Mucosa of descending colon (tissue), 3 donors: ENCODE measurements at regions not wholly inside any gene's neighbourhood (a gene's known extent, or its start where the extent isn't known, plus 50 kb on each side); places are given as distances from the start of the nearest gene placed in this dataset.

Experiments used
- ATAC-seq: fragments of 200-7000 bp; cut with Tn5 transposase; one replicate; pipeline ENCODE4 v1.9.1; 2020; ENCODE audit warnings: mild to moderate bottlenecking, moderate library complexity
- DNase-seq, 3 donors: peaks; one replicate each; pipeline ENCODE4 v3.0.0-alpha.2; 2020
- H3K36me3 ChIP-seq: fragments of 200-600 bp; one replicate; pipeline ENCODE4 v1.8.0; 2021; ENCODE audit warnings: low read depth, mild to moderate bottlenecking
- H3K4me1 ChIP-seq: fragments of 200-600 bp; one replicate; pipeline ENCODE4 v1.8.0; 2021; ENCODE audit warnings: low read depth, mild to moderate bottlenecking
- H3K4me3 ChIP-seq: fragments of 200-600 bp; one replicate; pipeline ENCODE4 v1.8.0; 2021; ENCODE audit warnings: mild to moderate bottlenecking
- H3K9me3 ChIP-seq: fragments of 200-600 bp; one replicate; pipeline ENCODE4 v1.8.0; 2021; ENCODE audit warnings: mild to moderate bottlenecking
- CTCF ChIP-seq: fragments of 200-600 bp; IDR thresholded peaks from one replicate; pipeline ENCODE4 v1.8.0; 2022; ENCODE audit warnings: antibody characterized with exemption, mild to moderate bottlenecking
- intact Hi-C, 2 donors: fragments of 100-400 bp; cut with DNase I in 1 of 2; cut with micrococcal nuclease in 1 of 2; formaldehyde crosslinking; loops; one replicate each; pipeline versions ENCODE4 v1.11.0 to v1.11.1; 2022; cut with DNase I, micrococcal nuclease
- donor health status: DM: no; HTN: no; CAD: no; lungs with moderate emphysema.
- donor health status: DM: no; HTN: no; CAD: no.
- donor health status: DM: no; HTN: yes; CAD: no.

DNA sequence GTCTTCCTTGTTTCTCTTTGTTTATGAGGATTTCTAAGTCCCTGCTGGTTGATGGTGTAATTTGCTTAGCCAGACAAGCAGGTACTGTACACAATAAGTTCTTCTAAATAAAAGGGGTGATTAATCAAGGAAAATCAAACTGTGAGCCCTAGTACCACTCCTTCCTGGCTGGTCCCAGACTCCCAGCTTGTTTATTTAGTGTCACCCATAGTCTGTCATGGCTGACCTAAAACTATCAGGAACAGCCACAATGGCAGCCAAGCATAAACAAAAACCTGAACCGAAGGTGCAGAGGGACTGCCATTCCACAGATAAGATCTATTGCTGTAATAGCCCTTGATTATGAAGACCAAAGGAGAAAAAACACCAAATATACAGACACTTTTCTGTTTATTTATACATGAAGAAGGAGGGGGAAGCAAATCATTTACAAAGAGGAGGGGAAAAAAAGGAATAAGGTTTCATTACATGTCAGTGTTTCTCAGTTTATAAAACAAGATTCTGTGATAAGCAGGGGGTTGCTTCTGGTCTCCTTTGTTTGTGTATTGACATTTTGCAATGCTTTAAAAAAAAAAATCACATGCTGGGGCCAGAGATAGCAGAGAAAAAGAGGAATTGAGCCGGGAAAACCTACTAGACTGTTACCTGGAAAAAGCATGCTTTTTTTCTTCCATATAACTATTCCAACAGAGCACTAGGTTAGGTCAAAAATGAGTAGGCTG is 182.4 kb upstream of the DPH6 start:
- H3K4me3 ChIP-seq = no peak overlapping the region
- H3K4me1 ChIP-seq = peaks cover 3% of the 10 kb centered on the region
- intact Hi-C loops = no loop called here
- no peak for TF ChIP-seq CTCF
- DNase-seq (no peak), ATAC-seq (peak; percentile 38)
- H3K9me3 ChIP-seq = no peaks in the 10 kb centered on the region
- no peaks in the 10 kb centered on the region for H3K36me3 ChIP-seq

DNA sequence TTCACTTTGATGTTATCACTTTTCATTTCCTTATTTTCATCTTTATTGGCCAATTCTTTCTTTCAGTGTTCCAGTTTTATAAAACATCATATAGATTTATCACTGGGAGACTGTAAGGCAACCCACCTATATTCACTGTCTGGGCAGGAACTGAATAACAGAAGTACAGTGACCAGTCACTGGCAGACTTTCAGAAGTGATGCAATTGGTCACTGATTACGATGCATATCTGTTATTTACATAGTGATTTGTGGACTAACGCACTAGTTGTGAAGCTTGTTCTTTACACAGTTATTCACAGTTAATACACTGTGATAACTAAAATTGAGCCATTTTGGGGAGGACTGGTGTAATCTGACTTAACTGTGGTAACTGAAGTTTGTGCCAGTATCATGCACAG is 190.2 kb upstream of the DPH6 start:
- DNase-seq (peak in 1 of 3 donors; percentile 9), ATAC-seq (peak; percentile 75)
- Histone ChIP-seq H3K36me3 (no peaks in the 10 kb centered on the region), H3K9me3 (no peaks in the 10 kb centered on the region), H3K4me1 (peaks cover 6% of the 10 kb centered on the region), H3K4me3 (no peak overlapping the region)
- intact Hi-C loops = no loop called here
- TF ChIP-seq CTCF = no peak

- ATAC-seq (no peak), DNase-seq (no peak)
- TF ChIP-seq CTCF = no peak
- Histone ChIP-seq H3K4me3 (no peak overlapping the region), H3K4me1 (peaks cover 6% of the 10 kb centered on the region), H3K9me3 (no peaks in the 10 kb centered on the region), H3K36me3 (no peaks in the 10 kb centered on the region)
- intact Hi-C loops = no loop called here
These were observed 191.5 kb upstream of the DPH6 start for GRCh38 chr15:35737441-35737840.

DNA sequence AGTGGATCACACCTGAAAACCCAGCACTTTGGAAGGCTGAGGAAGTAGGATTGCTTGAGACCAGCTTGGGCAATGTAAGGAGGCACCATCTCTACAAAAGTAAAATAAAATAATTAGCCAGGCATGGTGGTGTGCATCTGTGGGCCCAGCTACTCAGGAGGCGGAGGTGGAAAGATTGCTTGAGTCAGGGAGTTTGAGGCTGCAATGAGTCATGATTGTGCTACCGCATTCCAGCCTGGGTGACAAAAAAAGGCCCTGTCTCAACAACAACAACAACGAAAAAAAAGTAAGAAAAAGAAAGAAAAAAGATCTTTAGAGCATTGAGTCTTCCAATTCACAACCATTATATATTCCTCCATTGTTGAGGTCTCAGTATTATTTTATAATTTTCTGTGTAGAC is 192.4 kb upstream of the DPH6 start:
- intact Hi-C loops = no loop called here
- ATAC-seq = no peak

GRCh38 chr15:35740761-35741160 is 194.8 kb upstream of the DPH6 start:
- no peaks in the 10 kb centered on the region for H3K4me1 ChIP-seq
- ATAC-seq (no peak), DNase-seq (no peak)
- intact Hi-C loops = no loop called here
- no peak overlapping the region for H3K4me3 ChIP-seq
- no peaks in the 10 kb centered on the region for H3K9me3 ChIP-seq
- H3K36me3 ChIP-seq = no peaks in the 10 kb centered on the region
- no peak for TF ChIP-seq CTCF

More for the DNA sequence above, 192.4 kb upstream of the DPH6 start:
- TF ChIP-seq CTCF = no peak
- H3K4me3 ChIP-seq = no peak overlapping the region
- no peak for DNase-seq
- H3K36me3 ChIP-seq = no peaks in the 10 kb centered on the region
- H3K9me3 ChIP-seq = no peaks in the 10 kb centered on the region
- H3K4me1 ChIP-seq = peaks cover 3% of the 10 kb centered on the region

GRCh38 chr15:35741395-35741794 is 195.4 kb upstream of the DPH6 start:
- ATAC-seq (no peak), DNase-seq (no peak)
- no peak overlapping the region for H3K4me3 ChIP-seq
- H3K4me1 ChIP-seq = no peaks in the 10 kb centered on the region
- intact Hi-C loops = no loop called here
- TF ChIP-seq CTCF = no peak
- H3K9me3 ChIP-seq = no peaks in the 10 kb centered on the region
- no peaks in the 10 kb centered on the region for H3K36me3 ChIP-seq
